ENCODE measurements at regions not wholly inside any gene's neighbourhood (a gene's known extent, or its start where the extent isn't known, plus 50 kb on each side); places are given as distances from the start of the nearest gene placed in this dataset.

DNA sequence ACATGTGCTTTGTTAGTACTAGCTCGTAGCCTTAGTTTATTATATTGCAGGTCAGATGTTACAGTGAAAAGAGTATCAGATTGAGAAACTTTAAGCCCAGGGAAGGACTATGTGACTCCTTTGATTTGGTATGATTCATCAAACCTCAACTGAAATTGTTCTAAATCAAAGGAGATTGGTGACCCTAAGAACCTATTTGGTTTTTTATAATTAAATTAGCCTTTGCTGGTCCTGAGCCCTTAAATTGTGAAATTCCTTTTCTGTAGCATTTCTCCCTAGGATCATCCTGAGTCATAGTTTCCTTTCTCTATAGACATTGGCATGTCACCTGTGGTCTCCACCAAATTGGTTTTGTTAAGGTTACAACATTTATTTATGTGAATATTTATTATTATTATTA is 89.7 kb downstream of the POLR1F start:
- TF ChIP-seq POLR2A (IDR thresholded peaks at IDR 0.05), result no peak
- TF ChIP-seq, protein P1, sequence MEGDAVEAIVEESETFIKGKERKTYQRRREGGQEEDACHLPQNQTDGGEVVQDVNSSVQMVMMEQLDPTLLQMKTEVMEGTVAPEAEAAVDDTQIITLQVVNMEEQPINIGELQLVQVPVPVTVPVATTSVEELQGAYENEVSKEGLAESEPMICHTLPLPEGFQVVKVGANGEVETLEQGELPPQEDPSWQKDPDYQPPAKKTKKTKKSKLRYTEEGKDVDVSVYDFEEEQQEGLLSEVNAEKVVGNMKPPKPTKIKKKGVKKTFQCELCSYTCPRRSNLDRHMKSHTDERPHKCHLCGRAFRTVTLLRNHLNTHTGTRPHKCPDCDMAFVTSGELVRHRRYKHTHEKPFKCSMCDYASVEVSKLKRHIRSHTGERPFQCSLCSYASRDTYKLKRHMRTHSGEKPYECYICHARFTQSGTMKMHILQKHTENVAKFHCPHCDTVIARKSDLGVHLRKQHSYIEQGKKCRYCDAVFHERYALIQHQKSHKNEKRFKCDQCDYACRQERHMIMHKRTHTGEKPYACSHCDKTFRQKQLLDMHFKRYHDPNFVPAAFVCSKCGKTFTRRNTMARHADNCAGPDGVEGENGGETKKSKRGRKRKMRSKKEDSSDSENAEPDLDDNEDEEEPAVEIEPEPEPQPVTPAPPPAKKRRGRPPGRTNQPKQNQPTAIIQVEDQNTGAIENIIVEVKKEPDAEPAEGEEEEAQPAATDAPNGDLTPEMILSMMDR (IDR thresholded peaks at IDR 0.05), result no peak
- TF ChIP-seq EP300 (IDR thresholded peaks at IDR 0.05), result no peak
